GM19351 (cell line): ENCODE measurements at regions not wholly inside any gene's neighbourhood (a gene's known extent, or its start where the extent isn't known, plus 50 kb on each side); places are given as distances from the start of the nearest gene placed in this dataset.
"Not testable (repeated sequence)": the region's sequence is repeated elsewhere in the genome, so short reads cannot be mapped to it uniquely, and the experiment has no call there.

Experiments used
- ATAC-seq: cut with Tn5 transposase; IDR thresholded peaks from one replicate; pipeline ENCODE4 v1.9.1; 2021; ENCODE audit warnings: mild to moderate bottlenecking, moderate library complexity; ENCODE audit not compliant: unreplicated experiment

DNA sequence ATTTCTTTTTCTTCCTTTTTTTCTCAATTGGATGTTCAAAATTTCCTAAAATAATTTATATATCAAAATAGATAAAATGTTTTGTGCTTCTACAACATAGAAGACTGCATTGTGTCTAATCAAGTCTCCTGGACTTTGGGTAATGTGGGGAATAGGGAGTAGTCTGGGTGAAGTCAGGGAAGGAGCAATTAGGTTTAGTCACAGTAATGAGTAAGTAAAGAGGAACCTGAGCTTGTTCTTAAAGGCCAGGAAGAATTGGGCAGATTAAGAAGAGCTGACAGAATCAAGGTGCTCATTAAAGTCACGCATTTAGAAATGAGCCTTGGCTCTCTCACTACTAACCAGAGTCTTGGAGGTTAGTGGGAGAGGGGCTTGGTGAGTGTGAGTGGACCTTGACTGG, 233.3 kb upstream of the SSTR1 start:
- no peak for ATAC-seq

DNA sequence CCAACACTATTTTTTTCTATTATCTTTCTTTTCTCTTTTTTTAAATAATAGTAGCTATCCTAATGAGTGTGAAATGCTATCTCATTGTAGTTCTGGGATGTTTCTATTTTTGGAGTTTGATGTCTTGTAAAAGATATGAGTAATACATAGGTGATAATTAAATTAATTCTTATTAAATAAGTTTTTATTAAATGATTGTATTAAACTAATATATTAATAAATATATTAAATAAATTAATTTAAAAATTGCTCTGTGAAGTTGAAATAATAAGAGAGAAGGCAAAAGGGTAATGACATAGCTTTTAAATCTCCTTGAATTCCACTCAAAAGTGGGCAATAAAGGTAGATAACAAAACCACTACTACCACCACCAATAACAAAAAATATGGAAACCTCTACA, 230.2 kb upstream of the SSTR1 start:
- ATAC-seq: no peak

- no peak for ATAC-seq
Measured at GRCh38 chr14:37985826-37986470, 221.8 kb upstream of the SSTR1 start.

DNA sequence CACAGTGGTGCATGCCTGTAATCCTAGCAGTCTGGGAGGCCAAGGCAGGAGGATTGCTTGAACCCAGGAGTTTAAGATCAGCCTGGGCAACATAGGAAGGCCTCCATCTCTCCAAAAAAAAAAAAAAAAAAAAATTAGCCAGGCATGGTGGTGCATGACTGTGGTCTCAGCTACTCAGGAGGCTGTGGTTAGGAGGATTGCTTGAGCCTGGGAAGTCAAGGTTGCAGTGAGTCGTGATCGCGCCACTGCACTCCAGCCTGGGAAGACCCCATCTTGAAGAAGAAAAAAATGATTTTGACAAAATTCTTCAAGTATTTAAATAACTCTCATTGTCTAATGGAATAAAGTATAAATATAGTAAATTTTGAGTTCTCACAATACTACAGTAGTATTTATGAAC, 219.2 kb upstream of the SSTR1 start:
- ATAC-seq: no peak

- no peak for ATAC-seq
Measured at GRCh38 chr14:37991027-37991426, 216.7 kb upstream of the SSTR1 start.

GRCh38 chr14:37992499-37992898, 215.2 kb upstream of the SSTR1 start:
- no peak for ATAC-seq

GRCh38 chr14:37994846-37995372, 212.8 kb upstream of the SSTR1 start:
- ATAC-seq: no peak

- ATAC-seq: no peak
Measured at GRCh38 chr14:37997017-37997416, 210.7 kb upstream of the SSTR1 start.

- ATAC-seq: no peak
Measured at GRCh38 chr14:38000340-38000739, 207.4 kb upstream of the SSTR1 start.

DNA sequence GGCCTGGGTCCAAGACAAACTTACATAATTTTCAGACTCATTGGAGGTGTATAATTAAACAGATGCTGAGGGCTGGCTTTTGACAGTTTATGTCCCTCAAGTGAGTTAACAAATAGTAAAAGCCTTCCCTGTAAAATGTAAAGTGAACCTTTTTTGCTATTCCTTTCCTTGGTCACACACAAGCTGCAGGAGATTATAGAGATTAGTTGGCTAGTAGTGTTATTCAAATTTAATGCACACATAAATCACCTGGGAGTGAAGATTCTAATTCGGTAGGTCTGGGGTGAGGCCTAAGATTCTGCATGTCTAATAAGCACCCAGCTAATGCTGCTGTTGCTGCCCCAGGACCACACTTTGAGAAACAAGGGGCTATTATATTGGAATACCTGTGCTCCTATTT, 206.2 kb upstream of the SSTR1 start:
- no peak for ATAC-seq

DNA sequence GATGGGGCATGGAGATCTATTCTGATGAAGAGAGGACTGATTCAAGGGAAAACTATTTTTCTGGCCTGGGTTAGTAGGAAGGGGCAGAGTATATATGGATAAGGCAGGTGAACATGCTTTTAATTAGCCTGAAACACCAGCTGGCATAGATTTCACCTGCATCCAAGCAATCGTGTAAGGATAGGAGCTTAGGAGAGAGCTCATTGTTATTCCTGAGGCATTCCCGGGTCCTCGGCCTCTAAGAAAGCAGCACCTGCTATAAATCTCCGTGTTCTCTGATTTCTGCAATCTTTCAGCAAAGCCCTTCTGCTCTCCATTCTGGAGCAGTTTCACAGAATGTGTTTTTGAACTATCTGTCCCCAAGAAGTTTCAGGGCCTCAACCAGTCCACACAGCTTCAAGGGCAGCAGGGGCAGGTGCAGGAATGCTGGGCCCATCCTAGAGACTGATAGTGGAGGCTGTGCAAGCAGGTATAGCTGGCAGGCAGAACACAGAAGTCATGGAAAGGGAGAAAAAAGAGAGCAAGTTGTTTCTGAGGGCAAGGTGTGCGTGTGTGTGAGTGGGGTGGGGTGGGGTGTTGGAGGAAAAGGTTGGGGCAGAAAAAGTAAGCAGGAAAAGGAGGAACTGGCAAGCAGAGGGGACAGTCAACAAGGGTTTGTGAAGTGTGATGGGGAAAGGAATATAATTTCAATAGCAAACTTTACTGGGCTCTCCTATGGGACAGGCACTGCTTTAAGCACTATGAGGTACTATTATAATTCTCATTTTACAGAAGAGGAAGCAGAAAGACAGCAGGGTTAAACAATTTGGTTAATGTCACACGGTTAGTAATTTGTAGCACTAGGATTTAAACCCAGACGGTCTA, 203.7 kb upstream of the SSTR1 start:
- ATAC-seq: no peak

DNA sequence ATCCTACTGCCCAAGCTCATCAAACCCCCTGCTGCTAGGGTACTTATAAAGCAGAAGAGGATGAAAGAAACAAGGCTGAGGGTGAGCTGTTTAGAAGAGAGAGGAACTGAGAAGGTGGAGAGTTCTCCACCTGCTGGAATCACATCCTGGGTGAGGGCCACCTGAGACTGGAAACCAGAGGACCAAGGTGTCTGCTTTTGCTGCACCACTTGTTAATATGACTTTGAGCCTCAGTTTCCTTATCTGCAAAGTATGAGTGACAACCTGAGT, 203.2 kb upstream of the SSTR1 start:
- no peak for ATAC-seq

DNA sequence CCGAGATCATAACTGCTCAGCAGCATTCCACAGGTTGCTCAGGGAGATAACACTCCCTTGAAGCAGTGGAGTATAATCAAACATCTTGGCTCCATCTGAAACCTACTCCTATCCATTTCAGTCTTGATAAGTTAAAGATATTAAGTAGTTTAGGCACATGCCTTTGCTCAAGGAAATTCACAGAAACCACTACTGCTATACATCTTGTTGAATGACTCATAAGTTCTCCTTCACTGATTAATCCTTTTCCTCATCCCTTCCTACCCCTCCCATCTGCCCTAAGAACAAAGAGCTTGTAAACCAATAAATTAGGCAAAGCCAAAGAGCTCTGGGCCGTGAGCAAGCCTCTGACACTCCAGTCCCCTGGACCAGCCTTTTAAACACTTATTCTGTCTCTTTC, 196.5 kb upstream of the SSTR1 start:
- ATAC-seq: not testable (repeated sequence)

GRCh38 chr14:38012056-38012455, 195.6 kb upstream of the SSTR1 start:
- ATAC-seq: no peak

- no peak for ATAC-seq
Measured at GRCh38 chr14:38016497-38016896, 191.2 kb upstream of the SSTR1 start.

DNA sequence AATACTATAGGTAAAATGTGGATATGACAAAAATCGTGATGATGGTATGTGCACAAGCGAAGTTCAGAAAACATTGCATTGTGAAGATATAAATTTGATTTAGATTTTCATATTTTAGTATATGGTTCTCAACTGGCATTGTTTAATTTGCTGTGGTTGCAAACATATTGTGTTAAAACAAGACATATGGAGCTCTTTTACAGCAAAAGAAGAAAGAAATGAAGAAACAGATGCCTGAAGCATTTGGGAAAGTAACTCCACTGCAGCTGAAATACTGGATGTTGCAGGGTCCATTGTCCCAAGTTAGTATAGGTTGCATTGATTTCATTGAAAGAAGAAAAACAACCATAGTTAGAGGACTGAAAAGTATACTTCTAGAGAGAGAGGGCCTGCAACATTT, 185.8 kb upstream of the SSTR1 start:
- no peak for ATAC-seq

DNA sequence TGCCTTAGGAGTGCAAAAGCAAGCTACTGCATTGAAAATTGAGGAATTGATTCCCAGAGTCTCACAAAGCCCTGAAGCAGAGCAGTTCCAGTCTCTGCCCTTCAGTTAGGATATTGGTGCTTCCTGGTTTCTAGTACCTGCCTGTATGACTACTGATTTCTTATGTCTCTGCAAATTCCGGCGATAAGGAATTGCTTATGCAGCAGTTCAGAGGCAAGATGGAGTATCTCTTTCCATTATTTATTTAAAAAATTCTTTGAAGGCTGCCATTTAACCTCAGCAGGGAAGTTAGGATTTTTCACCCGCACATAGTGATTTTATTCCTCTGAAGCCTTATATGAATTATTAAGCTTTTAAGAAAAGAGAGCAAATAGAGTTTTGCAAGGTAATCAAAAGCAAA, 184.9 kb upstream of the SSTR1 start:
- no peak for ATAC-seq

- ATAC-seq: no peak
Measured at GRCh38 chr14:38038171-38038570, 169.5 kb upstream of the SSTR1 start.

DNA sequence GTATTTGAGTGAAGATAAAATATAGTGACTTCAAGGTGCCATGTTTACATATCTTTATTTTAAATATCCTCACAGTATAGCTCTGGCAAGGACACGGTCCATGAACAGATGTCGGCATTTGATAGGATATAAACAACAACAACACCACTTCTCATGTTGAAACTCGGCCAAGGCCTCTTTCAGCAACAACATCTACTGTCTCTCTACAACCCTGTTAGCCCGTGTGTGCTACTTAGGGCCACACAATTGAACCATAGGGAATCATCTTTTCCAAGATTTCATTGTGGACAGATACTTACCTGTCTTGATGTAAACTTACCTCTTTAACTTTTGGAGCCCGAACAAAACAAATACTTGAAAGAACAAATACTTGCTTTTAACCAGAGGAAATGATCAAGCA, 168.7 kb upstream of the SSTR1 start:
- ATAC-seq: no peak

- no peak for ATAC-seq
Measured at GRCh38 chr14:38039496-38039895, 168.2 kb upstream of the SSTR1 start.

GRCh38 chr14:38040411-38040810, 167.3 kb upstream of the SSTR1 start:
- no peak for ATAC-seq

- no peak for ATAC-seq
Measured at GRCh38 chr14:38042322-38042721, 165.4 kb upstream of the SSTR1 start.

DNA sequence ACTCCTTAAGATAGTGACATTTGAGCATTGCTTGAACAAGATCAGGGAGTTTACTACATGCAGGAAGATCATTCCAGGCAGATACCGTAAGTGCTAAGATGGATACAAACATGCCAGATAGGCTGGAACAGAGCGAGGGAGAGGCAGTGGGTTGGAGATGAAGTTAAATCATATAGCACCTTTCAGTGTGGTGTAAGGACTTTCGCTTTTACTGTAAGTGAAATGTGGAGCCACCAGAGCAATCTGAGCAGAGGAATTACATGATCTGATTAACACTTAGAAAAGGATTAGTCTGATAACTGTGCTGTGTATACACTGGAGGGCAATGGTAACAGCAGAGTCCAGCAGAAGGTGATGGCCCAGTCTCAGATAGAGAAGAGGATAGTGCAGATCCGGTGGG, 163.0 kb upstream of the SSTR1 start:
- ATAC-seq: no peak
